CD4-positive, alpha-beta T cell treated with Interleukin-10 for 1 hour (primary cell): ENCODE measurements at regions not wholly inside any gene's neighbourhood (a gene's known extent, or its start where the extent isn't known, plus 50 kb on each side); places are given as distances from the start of the nearest gene placed in this dataset.

ENCODE experiments used
- DNase-seq: peaks from one replicate; pipeline ENCODE4 v3.0.0-alpha.2; 2020

- DNase-seq, result no peak
Measured at GRCh38 chr5:92594031-92594430, 987.0 kb downstream of the NR2F1-AS1 start.

- no peak for DNase-seq
Measured at GRCh38 chr5:92588876-92589275, 992.1 kb downstream of the NR2F1-AS1 start.

GRCh38 chr5:92581690-92582089 lies 999.3 kb downstream of the NR2F1-AS1 start:
- DNase-seq, result no peak

GRCh38 chr5:92581249-92581648 lies 999.8 kb downstream of the NR2F1-AS1 start:
- no peak for DNase-seq

GRCh38 chr5:92580814-92581213 lies 1000.2 kb downstream of the NR2F1-AS1 start:
- no peak for DNase-seq

GRCh38 chr5:92574023-92574422 lies 1007.0 kb downstream of the NR2F1-AS1 start:
- no peak for DNase-seq

- no peak for DNase-seq
Measured at GRCh38 chr5:92568522-92568921, 1012.5 kb downstream of the NR2F1-AS1 start.

GRCh38 chr5:92567831-92568450 lies 1013.1 kb downstream of the NR2F1-AS1 start:
- DNase-seq, result no peak

- no peak for DNase-seq
Measured at GRCh38 chr5:92566113-92566786, 1014.8 kb downstream of the NR2F1-AS1 start.

GRCh38 chr5:92565673-92566072 lies 1015.3 kb downstream of the NR2F1-AS1 start:
- DNase-seq, result no peak

- no peak for DNase-seq
Measured at GRCh38 chr5:92562065-92562464, 1019.0 kb downstream of the NR2F1-AS1 start.

GRCh38 chr5:92561411-92561959 lies 1019.5 kb downstream of the NR2F1-AS1 start:
- DNase-seq, result no peak

GRCh38 chr5:92560698-92561401 lies 1020.2 kb downstream of the NR2F1-AS1 start:
- DNase-seq, result no peak

- no peak for DNase-seq
Measured at GRCh38 chr5:92559781-92560180, 1021.2 kb downstream of the NR2F1-AS1 start.

GRCh38 chr5:92559331-92559730 lies 1021.7 kb downstream of the NR2F1-AS1 start:
- no peak for DNase-seq

- DNase-seq, result no peak
Measured at GRCh38 chr5:92556747-92557146, 1024.3 kb downstream of the NR2F1-AS1 start.

- no peak for DNase-seq
Measured at GRCh38 chr5:92554447-92555085, 1026.5 kb downstream of the NR2F1-AS1 start.

- no peak for DNase-seq
Measured at GRCh38 chr5:92553326-92553725, 1027.7 kb downstream of the NR2F1-AS1 start.

GRCh38 chr5:92552206-92553160 lies 1028.5 kb downstream of the NR2F1-AS1 start:
- DNase-seq, result no peak

- no peak for DNase-seq
Measured at GRCh38 chr5:92548346-92548745, 1032.7 kb downstream of the NR2F1-AS1 start.

GRCh38 chr5:92544596-92544995 lies 1036.4 kb downstream of the NR2F1-AS1 start:
- no peak for DNase-seq

- no peak for DNase-seq
Measured at GRCh38 chr5:92544036-92544435, 1037.0 kb downstream of the NR2F1-AS1 start.
